ENCODE measurements at regions not wholly inside any gene's neighbourhood (a gene's known extent, or its start where the extent isn't known, plus 50 kb on each side); places are given as distances from the start of the nearest gene placed in this dataset.

DNA sequence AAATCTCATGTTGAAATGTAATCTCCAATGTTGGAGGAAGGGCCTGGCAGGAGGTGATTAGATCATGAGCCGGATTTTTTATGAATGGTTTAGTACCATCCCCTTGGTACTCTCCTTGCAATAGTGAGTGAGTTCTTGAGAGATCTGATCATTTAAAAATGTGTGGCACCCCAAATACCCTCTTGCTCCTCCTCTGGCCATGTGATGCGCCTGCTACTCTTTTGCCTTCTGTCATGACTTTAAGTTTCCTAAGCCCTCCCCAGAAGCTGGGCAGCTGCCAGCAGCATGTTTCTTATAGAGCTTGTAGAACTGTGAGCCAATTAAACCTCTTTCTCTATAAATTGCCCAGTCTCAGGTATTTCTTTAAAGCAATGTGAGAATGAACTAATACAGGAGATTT, 72.6 kb upstream of the FIGN start:
- no peak for DNase-seq

DNA sequence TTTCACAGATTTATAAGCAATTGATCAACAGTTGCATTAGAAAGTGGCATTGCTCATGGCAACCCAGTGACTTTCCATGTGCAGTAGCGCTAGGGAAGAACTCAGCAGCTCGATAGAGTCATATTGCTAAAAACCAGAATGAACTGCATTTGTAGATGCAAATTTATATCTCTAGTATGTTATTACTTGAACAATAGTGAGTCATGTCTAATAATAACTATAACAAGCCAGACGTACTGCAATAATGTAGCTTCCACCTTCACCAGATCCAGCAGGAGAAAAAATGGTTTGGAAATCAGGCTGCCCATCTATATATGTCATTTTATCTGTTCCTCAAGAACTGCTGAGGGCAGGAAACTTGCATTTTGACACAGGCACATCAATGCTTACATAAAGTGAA, 66.5 kb upstream of the FIGN start:
- no peak for DNase-seq

DNA sequence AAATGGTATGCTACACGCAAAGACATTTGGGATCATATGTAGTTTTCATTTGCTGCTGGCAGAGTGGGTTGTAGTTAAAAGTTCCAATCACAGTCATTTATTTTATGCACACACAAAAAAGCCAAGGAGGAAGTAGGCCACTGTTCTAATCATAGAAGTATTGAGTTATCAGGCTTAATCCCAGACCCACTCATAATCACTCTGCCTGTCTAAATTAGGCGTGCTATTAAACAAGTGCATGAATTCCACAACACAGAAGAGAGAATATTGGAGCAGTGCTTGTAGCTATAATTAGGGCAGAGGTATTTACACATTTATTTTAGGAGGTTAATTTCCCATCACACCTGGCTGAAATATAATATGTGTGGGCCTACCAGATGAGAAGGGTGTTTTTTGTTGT, 65.7 kb upstream of the FIGN start:
- no peak for DNase-seq

DNA sequence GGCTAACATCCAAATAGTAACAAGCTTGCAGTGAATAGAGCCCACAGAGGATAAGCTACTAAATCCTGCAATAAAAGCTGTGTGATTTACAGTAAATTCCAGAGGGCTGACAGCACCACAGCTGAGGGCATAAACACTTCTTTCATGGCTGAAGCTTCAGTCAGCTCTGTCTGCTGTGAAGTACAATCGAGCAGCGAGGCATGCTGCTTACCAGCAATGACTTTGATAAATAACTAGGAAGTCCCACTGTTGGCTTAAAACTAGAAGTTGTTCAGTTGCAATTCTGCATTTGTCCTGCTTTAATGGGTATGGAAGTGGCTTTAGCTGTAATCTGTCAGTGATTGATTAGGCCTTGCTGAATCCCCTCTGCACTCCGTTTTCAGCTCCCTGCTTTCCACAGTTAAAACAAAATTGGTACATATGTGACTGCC, 65.2 kb upstream of the FIGN start:
- DNase-seq: no peak

DNA sequence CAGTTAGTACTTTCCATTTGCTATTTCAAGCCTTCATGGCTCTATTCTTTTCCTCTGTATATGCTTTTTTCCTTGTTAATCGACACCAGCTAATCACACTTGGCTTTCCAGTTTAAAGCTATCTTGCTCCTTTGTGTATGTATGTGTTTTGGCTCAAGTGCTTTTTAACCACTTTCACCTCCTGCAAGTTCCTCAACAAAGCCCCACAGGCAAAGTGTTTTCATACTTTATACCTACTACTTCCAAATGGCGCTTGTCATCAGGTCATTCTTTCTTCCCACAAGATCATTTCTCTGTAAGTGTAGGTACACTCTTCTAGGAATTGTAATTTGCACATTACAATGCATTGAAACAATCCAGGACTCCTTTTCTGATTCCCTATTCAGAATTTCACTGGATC, 64.0 kb upstream of the FIGN start:
- no peak for DNase-seq

DNA sequence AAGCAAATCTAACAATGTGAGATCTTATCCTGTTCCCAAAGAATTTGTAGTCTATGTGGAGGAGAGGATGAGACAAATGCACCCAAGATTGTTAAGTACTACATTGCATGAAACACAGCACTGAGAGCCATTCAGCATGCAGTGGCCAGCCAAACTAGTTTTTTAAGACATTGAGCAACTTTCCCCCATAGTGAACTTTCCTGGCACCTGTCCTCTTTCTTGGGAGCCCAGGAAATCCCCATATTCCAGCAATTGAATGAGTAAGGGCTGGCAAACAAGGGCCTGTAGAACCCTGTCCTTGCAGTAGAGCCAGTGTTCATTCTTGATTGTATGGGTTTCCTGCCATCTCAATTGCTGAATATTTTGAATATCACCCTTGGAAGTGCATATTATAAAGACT, 58.8 kb upstream of the FIGN start:
- no peak for DNase-seq
